CD4-positive, alpha-beta T cell treated with Interleukin-12 subunit alpha and Interleukin-12 subunit beta, for 1 hour (primary cell): ENCODE measurements at regions not wholly inside any gene's neighbourhood (a gene's known extent, or its start where the extent isn't known, plus 50 kb on each side); places are given as distances from the start of the nearest gene placed in this dataset.

Experiments
- DNase-seq: peaks from one replicate; pipeline ENCODE4 v3.0.0-alpha.2; 2020

DNA sequence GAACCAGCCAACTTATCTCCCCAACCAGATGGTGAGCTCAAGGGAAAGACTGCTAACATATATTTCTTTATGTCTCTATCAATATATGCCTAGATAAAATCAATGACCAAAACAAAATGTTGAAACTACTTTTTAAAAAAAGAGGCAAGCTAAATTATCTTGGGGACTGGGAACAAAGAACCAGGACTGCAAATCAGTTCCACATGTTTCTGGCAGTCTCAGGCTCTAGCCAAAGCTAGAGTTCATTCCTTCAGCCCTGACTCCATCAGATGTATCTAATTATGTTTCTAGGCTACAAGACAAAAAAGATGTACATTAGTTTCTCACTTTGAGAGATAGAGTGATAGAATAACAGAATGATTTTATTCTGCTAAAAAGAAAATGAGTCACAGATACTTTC lies 1290.3 kb upstream of the SORCS1 start:
- DNase-seq = no peak

- DNase-seq = no peak
Measured at GRCh38 chr10:108454224-108454623, 1289.7 kb upstream of the SORCS1 start.

- no peak for DNase-seq
Measured at GRCh38 chr10:108453166-108453565, 1288.7 kb upstream of the SORCS1 start.

DNA sequence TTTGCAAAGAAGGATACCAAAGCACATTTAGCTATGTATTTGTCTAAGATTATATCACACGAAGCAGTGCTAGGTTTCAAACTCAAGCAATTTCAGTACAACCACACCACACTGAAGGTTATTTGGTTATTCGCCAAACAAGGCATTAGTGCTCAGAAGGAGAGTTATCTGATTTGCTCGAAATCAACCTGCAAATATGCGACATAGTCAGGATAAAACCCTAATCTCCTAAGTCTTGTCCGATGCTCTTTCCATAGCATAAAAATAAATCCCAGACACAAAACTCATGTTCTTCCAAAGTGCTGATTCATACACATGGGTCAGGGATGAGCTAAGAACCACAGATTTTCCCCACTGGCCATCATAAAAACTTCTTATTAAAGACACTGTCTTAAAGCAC lies 1288.0 kb upstream of the SORCS1 start:
- no peak for DNase-seq

DNA sequence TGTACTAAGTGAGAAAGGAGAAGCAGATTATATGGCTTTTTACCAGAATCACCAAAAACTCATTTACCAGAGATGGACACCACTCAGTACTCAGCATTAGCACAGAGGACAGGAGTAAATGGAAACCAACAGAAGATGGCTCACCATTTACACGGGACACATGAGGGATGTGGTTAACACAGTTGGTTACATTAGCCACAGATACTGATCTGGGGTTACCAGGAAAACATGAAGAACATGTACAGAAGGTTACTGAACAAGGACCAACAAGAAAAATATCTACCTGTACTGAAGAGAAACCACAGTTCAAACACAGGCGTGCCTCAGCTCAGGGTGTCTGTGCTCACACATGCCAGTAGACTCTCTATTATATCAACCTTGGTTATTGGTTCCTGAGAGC lies 1285.8 kb upstream of the SORCS1 start:
- DNase-seq = no peak

DNA sequence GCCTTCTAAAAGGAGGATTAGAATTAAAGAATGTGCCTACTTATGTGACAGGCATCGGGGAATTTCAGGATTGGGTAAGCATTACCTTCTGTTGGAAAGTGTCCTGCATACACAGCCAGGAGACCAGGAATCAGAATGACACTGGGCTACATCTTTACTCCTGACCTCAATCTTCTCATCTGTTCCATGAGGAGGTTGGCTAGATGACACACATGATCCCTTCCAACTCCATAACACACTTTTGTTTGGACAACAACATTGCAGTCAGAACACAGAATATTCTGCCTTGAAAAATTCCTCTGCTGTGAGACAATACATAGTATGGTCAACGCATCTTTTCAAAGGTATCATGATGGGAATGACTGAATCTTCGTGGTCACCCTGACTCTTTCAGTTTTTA lies 1281.2 kb upstream of the SORCS1 start:
- DNase-seq = no peak

DNA sequence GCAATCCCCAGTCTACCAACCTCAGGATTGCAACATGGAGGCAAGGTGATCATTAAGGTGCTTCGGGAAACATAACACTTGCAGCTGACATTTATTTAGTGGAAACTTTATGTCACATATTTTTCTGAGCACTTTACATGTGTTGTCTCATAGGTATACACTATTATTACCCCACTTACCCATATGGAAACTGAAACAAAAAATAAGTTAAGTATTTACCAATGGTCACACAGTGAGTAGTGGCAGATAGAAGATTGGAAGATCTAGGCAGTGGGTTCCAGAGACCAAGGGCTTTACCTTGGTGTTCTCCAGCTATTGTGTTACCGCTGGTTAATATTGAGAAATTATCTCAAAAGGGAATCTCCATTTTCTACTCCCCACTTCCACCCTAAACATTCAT lies 1279.1 kb upstream of the SORCS1 start:
- no peak for DNase-seq

DNA sequence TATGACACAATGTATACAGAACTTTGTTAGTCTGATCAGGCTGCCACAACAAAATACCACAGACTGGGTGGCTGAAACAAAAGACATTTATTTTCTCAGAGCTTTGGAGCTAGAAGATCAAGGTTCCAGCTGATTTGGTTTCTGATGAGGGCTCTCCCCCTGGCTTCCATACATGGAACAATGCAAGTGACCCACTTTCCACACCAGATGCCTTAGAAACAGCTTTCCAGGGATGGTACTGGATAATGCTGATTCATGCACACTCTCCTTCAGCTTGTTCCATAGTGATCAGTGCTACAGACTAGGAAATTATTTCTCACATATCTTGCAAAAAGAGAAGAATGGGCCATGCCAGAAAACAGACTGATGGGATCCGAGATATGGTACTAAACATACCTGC lies 1274.9 kb upstream of the SORCS1 start:
- no peak for DNase-seq

DNA sequence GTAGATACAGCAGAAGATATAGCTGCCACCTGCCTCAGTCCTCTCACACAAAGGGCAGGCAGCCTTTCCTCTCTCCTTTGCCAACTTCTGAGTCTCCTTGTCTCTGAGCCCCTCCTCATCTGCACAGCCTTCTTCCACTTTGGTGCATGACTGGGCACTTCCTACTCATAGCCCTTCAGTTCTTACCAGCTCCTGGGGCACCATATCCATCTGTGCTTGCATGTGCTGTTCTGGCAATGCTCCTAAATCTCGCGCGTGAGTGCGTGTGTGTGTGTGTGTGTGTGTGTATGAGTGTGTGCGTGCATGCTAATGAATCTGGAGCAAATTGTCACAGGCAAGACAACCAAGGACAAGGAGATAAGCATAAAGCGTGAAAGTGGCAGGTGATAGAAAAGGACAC lies 1271.6 kb upstream of the SORCS1 start:
- DNase-seq = no peak

GRCh38 chr10:108434559-108435252 lies 1270.2 kb upstream of the SORCS1 start:
- no peak for DNase-seq

GRCh38 chr10:108427146-108427545 lies 1262.6 kb upstream of the SORCS1 start:
- no peak for DNase-seq

GRCh38 chr10:108425283-108425964 lies 1260.9 kb upstream of the SORCS1 start:
- DNase-seq = no peak

GRCh38 chr10:108424656-108425055 lies 1260.2 kb upstream of the SORCS1 start:
- no peak for DNase-seq

DNA sequence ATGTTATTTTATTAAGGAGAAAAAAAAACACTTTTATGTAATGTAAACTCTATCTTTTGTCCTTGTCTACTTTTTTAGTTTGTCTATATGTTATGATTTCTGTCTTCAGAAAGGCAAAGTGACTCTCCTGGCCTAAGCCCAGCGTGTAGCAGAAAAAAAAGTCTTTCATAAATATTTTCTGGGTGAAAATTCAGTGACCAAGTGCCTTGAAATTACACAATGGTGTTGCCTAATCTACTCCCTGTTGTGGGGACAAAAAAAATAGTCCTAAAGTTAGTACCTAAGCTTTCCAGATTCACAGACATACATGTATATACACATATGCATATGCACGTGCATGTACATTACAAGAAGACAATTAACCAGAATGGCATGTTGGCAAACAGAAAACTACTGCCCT lies 1257.8 kb upstream of the SORCS1 start:
- DNase-seq = no peak

GRCh38 chr10:108421266-108421665 lies 1256.8 kb upstream of the SORCS1 start:
- no peak for DNase-seq

DNA sequence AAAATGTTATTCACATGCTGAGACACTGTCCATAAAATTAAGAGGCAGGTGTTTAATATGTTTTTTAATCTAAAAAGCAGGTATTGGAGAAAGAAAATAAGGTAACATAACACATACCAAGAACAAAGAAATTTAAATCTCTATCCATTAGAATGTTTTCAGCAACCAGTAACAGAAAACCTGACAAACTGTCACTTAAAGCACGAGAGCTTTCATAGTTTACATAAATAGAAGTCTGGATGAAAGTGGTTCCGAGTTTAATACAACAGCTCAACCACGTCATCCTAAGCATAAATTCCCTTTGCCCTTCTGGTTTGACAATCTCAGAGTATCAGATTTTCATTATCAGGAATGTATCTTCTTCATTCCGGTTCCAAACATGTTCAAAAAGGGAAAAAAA lies 1249.4 kb upstream of the SORCS1 start:
- no peak for DNase-seq

- no peak for DNase-seq
Measured at GRCh38 chr10:108412323-108412722, 1247.8 kb upstream of the SORCS1 start.

DNA sequence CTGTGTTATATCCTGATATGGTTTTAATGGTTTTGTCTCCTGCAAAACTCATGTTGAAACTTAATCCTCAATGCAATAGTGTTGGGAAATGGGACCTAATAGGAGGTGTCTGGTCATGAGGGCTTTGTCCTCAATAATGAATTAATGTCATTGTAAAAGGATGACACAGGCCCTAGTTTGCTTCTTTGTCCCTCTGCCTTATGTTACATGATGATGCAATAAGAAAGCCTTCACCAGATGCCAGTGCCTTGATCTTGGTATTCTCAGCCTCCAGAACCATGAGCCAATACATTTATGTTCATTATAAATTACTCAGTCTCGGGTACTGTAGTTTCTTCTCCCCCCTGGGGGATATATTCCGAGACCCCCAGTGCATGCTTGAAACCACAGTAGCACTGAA lies 1247.4 kb upstream of the SORCS1 start:
- no peak for DNase-seq

GRCh38 chr10:108411206-108411605 lies 1246.7 kb upstream of the SORCS1 start:
- no peak for DNase-seq

- no peak for DNase-seq
Measured at GRCh38 chr10:108410236-108410635, 1245.7 kb upstream of the SORCS1 start.

- no peak for DNase-seq
Measured at GRCh38 chr10:108409306-108409705, 1244.8 kb upstream of the SORCS1 start.

- DNase-seq = no peak
Measured at GRCh38 chr10:108404155-108404554, 1239.6 kb upstream of the SORCS1 start.

DNA sequence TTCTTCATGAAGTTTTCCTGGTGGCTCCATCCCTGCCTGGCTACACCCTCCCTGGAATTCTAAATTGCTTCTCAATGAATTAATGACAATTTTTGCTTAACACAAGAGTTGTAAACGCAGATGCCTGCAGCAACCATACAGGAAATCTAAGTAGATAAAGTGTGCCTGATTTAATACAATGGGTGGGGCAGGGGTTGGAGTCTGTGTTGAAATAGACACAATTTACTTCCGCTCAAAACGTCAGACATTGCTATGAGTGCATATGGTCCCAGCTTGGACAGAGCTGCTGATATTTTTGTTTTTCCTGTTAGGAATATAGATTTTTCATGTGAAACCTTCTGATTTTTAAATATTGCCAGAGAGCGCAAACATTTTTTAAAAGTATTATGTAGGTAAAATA lies 1235.0 kb upstream of the SORCS1 start:
- no peak for DNase-seq

DNA sequence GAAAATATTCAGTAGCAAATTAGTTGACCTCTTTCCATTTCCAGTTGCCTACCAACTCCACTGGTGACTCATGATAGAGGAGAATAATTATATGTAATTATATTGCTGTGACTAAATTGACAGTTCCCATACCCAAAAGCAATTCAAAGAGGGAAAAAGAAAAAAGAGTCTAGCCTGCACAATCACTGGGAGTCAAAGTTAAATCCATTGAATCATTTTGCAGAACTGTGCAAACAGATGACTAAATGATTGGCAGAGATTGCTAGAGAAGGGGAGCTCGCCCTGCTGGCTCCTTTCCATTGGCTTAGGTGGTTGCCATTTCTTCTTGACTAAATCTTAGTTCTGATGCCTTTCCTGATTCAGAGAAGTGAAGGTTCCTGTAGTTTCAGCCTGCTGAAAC lies 1228.6 kb upstream of the SORCS1 start:
- no peak for DNase-seq

DNA sequence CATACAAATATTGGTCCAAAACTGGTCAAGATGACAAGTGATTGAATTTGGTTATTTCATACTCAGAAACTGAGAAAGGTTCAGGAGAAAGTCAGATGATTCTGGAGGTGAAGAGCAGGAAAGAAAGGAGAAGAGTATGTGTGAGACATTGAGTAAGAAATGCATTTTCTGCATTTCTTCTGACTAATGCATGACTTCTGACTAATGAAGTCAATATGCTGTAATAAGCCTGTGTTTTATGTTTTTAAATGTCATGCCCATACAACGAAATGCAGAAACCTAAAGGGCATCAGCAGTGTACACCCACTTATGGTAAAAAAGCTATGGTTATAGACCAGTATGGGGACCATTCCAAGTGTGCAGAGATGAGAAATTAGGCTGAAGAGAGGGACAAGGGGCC lies 1227.8 kb upstream of the SORCS1 start:
- DNase-seq = no peak
